CD4-positive, alpha-beta T cell (primary cell): ENCODE measurements at regions not wholly inside any gene's neighbourhood (a gene's known extent, or its start where the extent isn't known, plus 50 kb on each side); places are given as distances from the start of the nearest gene placed in this dataset. TPM values are rescaled to one million over a fixed set of nuclear protein-coding genes. Genes with fewer than 3 reads are reported as not detected.

Source experiments
- ATAC-seq: fragments of 200-7000 bp; cut with Tn5 transposase; one replicate; pipeline ENCODE4 v1.10.0; 2022; ENCODE audit warnings: mild to moderate bottlenecking; ENCODE audit not compliant: poor library complexity
- CTCF ChIA-PET: fragments of 350-600 bp; sonication (Branson Sonifier 250); formaldehyde crosslinking; loops from one replicate; lab custom pipeline; 2021; ENCODE audit warnings: antibody characterized with exemption, inconsistent platforms; lab: Charles Lee
- POLR2A ChIA-PET: fragments of 350-600 bp; sonication (Branson Sonifier 250); formaldehyde crosslinking; loops from one replicate; lab custom pipeline; 2021; ENCODE audit warnings: antibody characterized with exemption, inconsistent platforms; lab: Charles Lee
- DNase-seq, 14 experiments: peaks; one replicate each; pipeline ENCODE4 v3.0.0-alpha.2; 2013 to 2020; ENCODE audit warnings: mixed read lengths in 2 of 14
- H3K27ac ChIP-seq, 2 donors: one replicate each; pipeline versions ENCODE4 v1.5.1 to v1.7.0; 2013; ENCODE audit warnings: low read length in 2 of 2, low read depth in 1 of 2, mild to moderate bottlenecking in 1 of 2
- H3K27me3 ChIP-seq, 2 experiments: 1 replicate in 1 of 2; 2 replicates in 1 of 2; pipeline versions ENCODE4 v1.6.1 to v1.7.0; 2013; ENCODE audit warnings: low read length in 2 of 2, control low read depth in 1 of 2, mild to moderate bottlenecking in 1 of 2, moderate library complexity in 1 of 2; ENCODE audit not compliant: insufficient read depth in 2 of 2, control insufficient read depth in 1 of 2
- H3K36me3 ChIP-seq: one replicate; pipeline ENCODE4 v1.6.1; 2013; ENCODE audit warnings: low read length, control low read depth; ENCODE audit not compliant: insufficient read depth
- H3K4me1 ChIP-seq: one replicate; pipeline ENCODE4 v1.6.1; 2013; ENCODE audit warnings: low read length, control low read depth; ENCODE audit not compliant: insufficient read depth
- H3K4me3 ChIP-seq: one replicate; pipeline ENCODE4 v1.5.1; 2013; ENCODE audit warnings: mild to moderate bottlenecking, low read length, moderate library complexity
- H3K9me3 ChIP-seq, 2 experiments: 1 replicate in 1 of 2; 2 replicates in 1 of 2; pipeline versions ENCODE4 v1.6.1 to v1.7.0; 2013; ENCODE audit warnings: low read length in 2 of 2, mild to moderate bottlenecking in 2 of 2, control low read depth in 1 of 2, moderate library complexity in 1 of 2; ENCODE audit not compliant: control insufficient read depth in 1 of 2, insufficient read depth in 1 of 2
- H3K27ac Mint-ChIP-seq: one replicate; pipeline ENCODE4 v1.8.0; 2020; ENCODE audit warnings: mixed read lengths
- H3K27me3 Mint-ChIP-seq: one replicate; pipeline ENCODE4 v1.8.0; 2021; ENCODE audit warnings: mixed read lengths
- H3K36me3 Mint-ChIP-seq: one replicate; pipeline ENCODE4 v1.8.0; 2021; ENCODE audit warnings: low read depth, mixed read lengths
- H3K4me1 Mint-ChIP-seq: one replicate; pipeline ENCODE4 v1.8.0; 2021; ENCODE audit warnings: low read depth, mixed read lengths
- H3K4me3 Mint-ChIP-seq: one replicate; pipeline ENCODE4 v1.8.0; 2020; ENCODE audit warnings: mild to moderate bottlenecking, mixed read lengths
- H3K9me3 Mint-ChIP-seq: one replicate; pipeline ENCODE4 v1.8.0; 2020; ENCODE audit warnings: mixed read lengths
- CTCF ChIP-seq: fragments of 200-600 bp; IDR thresholded peaks from one replicate; pipeline ENCODE4 v1.8.0; 2022; ENCODE audit warnings: antibody characterized with exemption, mild to moderate bottlenecking
- intact Hi-C, 2 experiments: fragments of 100-400 bp; cut with DNase I in 1 of 2; cut with micrococcal nuclease in 1 of 2; formaldehyde crosslinking; loops; one replicate each; pipeline versions ENCODE4 v1.15.1 to v1.9.0; 2023 to 2025; cut with DNase I, micrococcal nuclease
- microRNA-seq: library from miRNA; unstranded; fragments of <30 nt; microRNA quantifications from one replicate; pipeline ENCODE4 v1.2.0, GENCODE V29; 2021; ENCODE audit warnings: borderline microRNAs expressed, borderline replicate concordance

GRCh38 chr15:62989366-62990055 is 53.0 kb upstream of the TPM1 start:
- intact Hi-C loops: no loop called here
- Histone ChIP-seq H3K36me3 (no peaks in the 10 kb centered on the region), H3K9me3 (no peaks in the 10 kb centered on the region), H3K4me3 (no peak overlapping the region), H3K4me1 (no peaks in the 10 kb centered on the region), H3K27ac (no peak overlapping the region), H3K27me3 (peaks cover 3 to 16% of the 10 kb centered on the region in 2 experiments)
- no peak overlapping the region for H3K4me3 Mint-ChIP-seq
- ChIA-PET POLR2A (no interaction called here), CTCF (no interaction called here)
- no peaks in the 10 kb centered on the region for H3K4me1 Mint-ChIP-seq
- no peak for ATAC-seq
- no peak overlapping the region for H3K27ac Mint-ChIP-seq
- TF ChIP-seq CTCF: no peak
- no peak for DNase-seq
- H3K27me3 Mint-ChIP-seq: peaks cover 51% of the 10 kb centered on the region
- H3K9me3 Mint-ChIP-seq: no peaks in the 10 kb centered on the region
- no peaks in the 10 kb centered on the region for H3K36me3 Mint-ChIP-seq

- no peaks in the 10 kb centered on the region for H3K9me3 Mint-ChIP-seq
- no peak overlapping the region for H3K4me3 ChIP-seq
- no peaks in the 10 kb centered on the region for H3K4me1 ChIP-seq
- H3K27me3 ChIP-seq: peaks cover 3 to 13% of the 10 kb centered on the region in 2 experiments
- POLR2A ChIA-PET: no interaction called here
- no peak overlapping the region for H3K27ac ChIP-seq
- DNase-seq (no peak), ATAC-seq (no peak)
- H3K36me3 ChIP-seq: no peaks in the 10 kb centered on the region
- peaks cover 36% of the 10 kb centered on the region for H3K27me3 Mint-ChIP-seq
- H3K4me1 Mint-ChIP-seq: no peaks in the 10 kb centered on the region
- no peaks in the 10 kb centered on the region for H3K9me3 ChIP-seq
- no peak overlapping the region for H3K4me3 Mint-ChIP-seq
- TF ChIP-seq CTCF: no peak
- intact Hi-C loops: no loop called here
- CTCF ChIA-PET: no interaction called here
- H3K27ac Mint-ChIP-seq: no peak overlapping the region
- H3K36me3 Mint-ChIP-seq: no peaks in the 10 kb centered on the region
Observed at GRCh38 chr15:62991698-62992097, 50.8 kb upstream of the TPM1 start.

GRCh38 chr15:62992302-62992701 is 50.2 kb upstream of the TPM1 start:
- Histone ChIP-seq H3K36me3 (no peaks in the 10 kb centered on the region), H3K4me3 (no peak overlapping the region), H3K9me3 (no peaks in the 10 kb centered on the region), H3K27me3 (peaks cover 3 to 13% of the 10 kb centered on the region in 2 experiments), H3K27ac (no peak overlapping the region), H3K4me1 (no peaks in the 10 kb centered on the region)
- H3K4me3 Mint-ChIP-seq: no peak overlapping the region
- H3K27me3 Mint-ChIP-seq: peaks cover 34% of the 10 kb centered on the region
- ChIA-PET POLR2A (interaction anchor here (0.6 kb wide), 1 partner anchor 215 kb away, joined by 3 read pairs; no protein-coding TSS in a partner anchor), CTCF (no interaction called here)
- intact Hi-C loops: no loop called here
- H3K9me3 Mint-ChIP-seq: no peaks in the 10 kb centered on the region
- ATAC-seq (no peak), DNase-seq (no peak)
- no peaks in the 10 kb centered on the region for H3K4me1 Mint-ChIP-seq
- no peaks in the 10 kb centered on the region for H3K36me3 Mint-ChIP-seq
- no peak overlapping the region for H3K27ac Mint-ChIP-seq
- TF ChIP-seq CTCF: no peak

Small RNA genes lying in the stretch of these regions (microRNA-seq; reads per million reads assigned to microRNA genes)
- gene MIR190A: 4.3 reads per million, percentile 22 among the genes with 10 or more reads in this experiment
- gene MIR6085: not detected
- not detected for gene MIR8067
